Peyer's patch (tissue), 4 donors: ENCODE measurements at regions not wholly inside any gene's neighbourhood (a gene's known extent, or its start where the extent isn't known, plus 50 kb on each side); places are given as distances from the start of the nearest gene placed in this dataset.

Experiments
- DNase-seq, 3 donors: peaks; one replicate each; pipeline ENCODE4 v3.0.0-alpha.2; 2017 to 2019
- H3K27ac ChIP-seq, 4 donors: fragments of 200-600 bp; sonication (generic); one replicate each; pipeline ENCODE4 v1.5.1; 2016 to 2019
- H3K27me3 ChIP-seq, 2 donors: fragments of 200-600 bp; sonication (generic); one replicate each; pipeline ENCODE4 v1.5.1; 2019
- H3K36me3 ChIP-seq, 3 donors: fragments of 200-600 bp; sonication (generic); one replicate each; pipeline ENCODE4 v1.5.1; 2016 to 2019
- H3K4me1 ChIP-seq, 4 donors: fragments of 200-600 bp; sonication (generic); one replicate each; pipeline ENCODE4 v1.5.1; 2016 to 2019
- H3K4me3 ChIP-seq, 4 donors: fragments of 200-600 bp; sonication (generic); 1 replicate in 3 of 4; 2 replicates in 1 of 4; pipeline ENCODE4 v1.5.1; 2016 to 2019; ENCODE audit warnings: mild to moderate bottlenecking in 1 of 4
- H3K9me3 ChIP-seq, 4 donors: fragments of 200-600 bp; sonication (generic); one replicate each; pipeline ENCODE4 v1.5.1; 2016 to 2019; ENCODE audit warnings: mild to moderate bottlenecking in 1 of 4
- CTCF ChIP-seq, 6 experiments: fragments of 450-650 bp in 4 of 6; fragments of 200-600 bp in 2 of 6; sonication (generic) in 1 of 6; IDR thresholded peaks; one replicate each; pipeline ENCODE4 v1.5.1; 2017 to 2019; ENCODE audit warnings: antibody characterized with exemption in 6 of 6, mild to moderate bottlenecking in 3 of 6, moderate library complexity in 1 of 6
- POLR2A ChIP-seq, 2 donors: fragments of 450-650 bp; IDR thresholded peaks; one replicate each; pipeline ENCODE4 v1.5.1; 2017; ENCODE audit warnings: antibody characterized with exemption in 2 of 2, mild to moderate bottlenecking in 2 of 2, moderate library complexity in 2 of 2

- TF ChIP-seq CTCF (IDR thresholded peaks at IDR 0.05) (no peak), POLR2A (IDR thresholded peaks at IDR 0.05) (no peak)
- Histone ChIP-seq H3K4me3 (no peak overlapping the region), H3K27ac (no peak overlapping the region), H3K9me3 (no peaks in the 10 kb centered on the region), H3K4me1 (no peaks in the 10 kb centered on the region), H3K27me3 (no peaks in the 10 kb centered on the region), H3K36me3 (no peaks in the 10 kb centered on the region)
- DNase-seq = no peak
Measured at GRCh38 chr10:129397198-129397974, 69.7 kb upstream of the MGMT start.

- Histone ChIP-seq H3K4me1 (no peaks in the 10 kb centered on the region), H3K36me3 (no peaks in the 10 kb centered on the region), H3K9me3 (no peaks in the 10 kb centered on the region), H3K27ac (no peak overlapping the region), H3K27me3 (no peaks in the 10 kb centered on the region), H3K4me3 (no peak overlapping the region)
- no peak for TF ChIP-seq CTCF (IDR thresholded peaks at IDR 0.05)
- no peak for TF ChIP-seq POLR2A (IDR thresholded peaks at IDR 0.05)
- DNase-seq = no peak
Measured at GRCh38 chr10:129398711-129399141, 68.3 kb upstream of the MGMT start.

- H3K27ac ChIP-seq = no peak overlapping the region
- no peak overlapping the region for H3K4me3 ChIP-seq
- H3K36me3 ChIP-seq = no peaks in the 10 kb centered on the region
- no peaks in the 10 kb centered on the region for H3K9me3 ChIP-seq
- H3K4me1 ChIP-seq = no peaks in the 10 kb centered on the region
- no peaks in the 10 kb centered on the region for H3K27me3 ChIP-seq
- TF ChIP-seq CTCF (IDR thresholded peaks at IDR 0.05) (no peak), POLR2A (IDR thresholded peaks at IDR 0.05) (no peak)
- no peak for DNase-seq
Measured at GRCh38 chr10:129400426-129400825, 66.6 kb upstream of the MGMT start.

- TF ChIP-seq POLR2A (IDR thresholded peaks at IDR 0.05) (no peak), CTCF (IDR thresholded peaks at IDR 0.05) (no peak)
- Histone ChIP-seq H3K27me3 (no peaks in the 10 kb centered on the region), H3K4me3 (no peak overlapping the region), H3K9me3 (no peaks in the 10 kb centered on the region), H3K27ac (no peak overlapping the region), H3K36me3 (no peaks in the 10 kb centered on the region), H3K4me1 (no peaks in the 10 kb centered on the region)
- no peak for DNase-seq
Measured at GRCh38 chr10:129402459-129402858, 64.6 kb upstream of the MGMT start.

- H3K4me3 ChIP-seq = no peak overlapping the region
- H3K27me3 ChIP-seq = no peaks in the 10 kb centered on the region
- H3K36me3 ChIP-seq = no peaks in the 10 kb centered on the region
- no peaks in the 10 kb centered on the region for H3K9me3 ChIP-seq
- H3K4me1 ChIP-seq = no peaks in the 10 kb centered on the region
- DNase-seq = no peak
- TF ChIP-seq CTCF (IDR thresholded peaks at IDR 0.05) = no peak
- no peak for TF ChIP-seq POLR2A (IDR thresholded peaks at IDR 0.05)
- H3K27ac ChIP-seq = no peak overlapping the region
Measured at GRCh38 chr10:129404091-129404490, 63.0 kb upstream of the MGMT start.
